IMR-90 (cell line): ENCODE measurements at regions not wholly inside any gene's neighbourhood (a gene's known extent, or its start where the extent isn't known, plus 50 kb on each side); places are given as distances from the start of the nearest gene placed in this dataset.

Experiments
- ATAC-seq: fragments of 200-7000 bp; cut with Tn5 transposase; 2 replicates; pipeline ENCODE4 v1.9.1; 2020; ENCODE audit warnings: low read depth, mild to moderate bottlenecking, moderate library complexity
- BruUV-seq: library from RNA; stranded (reverse); fragments of 400-500 nt; replicated peaks from 2 replicates; lab custom pipeline; 2021; lab: Mats Ljungman, UMichigan
- CTCF ChIA-PET: fragments of 300-600 bp; formaldehyde crosslinking; extraction: SDS; loops from one replicate; lab custom pipeline; 2021; ENCODE audit warnings: antibody characterized with exemption; lab: Yijun Ruan, JAX
- POLR2A ChIA-PET: fragments of 300-600 bp; sonication (Branson Sonifier 250); formaldehyde crosslinking; loops from one replicate; lab custom pipeline; 2022; ENCODE audit warnings: antibody characterized with exemption; ENCODE audit not compliant: unreplicated experiment; lab: Charles Lee
- DNase-seq: peaks from one replicate; pipeline ENCODE4 v3.0.0; 2013
- H2AFZ ChIP-seq: replicated peaks from 2 replicates; pipeline ENCODE3; 2013; ENCODE audit warnings: low read length, mild to moderate bottlenecking; ENCODE audit not compliant: poor library complexity
- H2AK5ac ChIP-seq: 2 replicates; pipeline ENCODE4 v1.6.1; 2013; ENCODE audit warnings: low read depth, low read length, inconsistent platforms
- H2AK9ac ChIP-seq: replicated peaks from 2 replicates; pipeline ENCODE3; 2013; ENCODE audit warnings: mild to moderate bottlenecking, low read depth, low read length, moderate library complexity; ENCODE audit not compliant: poor library complexity
- H2BK120ac ChIP-seq: 2 replicates; pipeline ENCODE4 v1.6.1; 2013; ENCODE audit warnings: low read depth, low read length, inconsistent platforms
- H2BK15ac ChIP-seq: 3 replicates; pipeline ENCODE4 v1.6.1; 2013; ENCODE audit warnings: low read depth, low read length, inconsistent platforms
- H2BK20ac ChIP-seq: 2 replicates; pipeline ENCODE4 v1.6.1; 2013; ENCODE audit warnings: low read depth, mild to moderate bottlenecking, inconsistent platforms, low read length, moderate library complexity
- H2BK5ac ChIP-seq: 2 replicates; pipeline ENCODE4 v1.6.1; 2013; ENCODE audit warnings: mild to moderate bottlenecking, low read depth, low read length, inconsistent platforms; ENCODE audit not compliant: poor library complexity, severe bottlenecking
- H3K14ac ChIP-seq: replicated peaks from 2 replicates; pipeline ENCODE4 v1.6.1; 2013; ENCODE audit warnings: low read depth, low read length, inconsistent platforms
- H3K18ac ChIP-seq: 2 replicates; pipeline ENCODE4 v1.6.1; 2013; ENCODE audit warnings: low read depth, low read length, control low read depth
- H3K23ac ChIP-seq: 2 replicates; pipeline ENCODE4 v1.6.1; 2013; ENCODE audit warnings: low read depth, low read length, inconsistent platforms
- H3K27ac ChIP-seq: 2 replicates; pipeline ENCODE4 v1.5.1; 2013; ENCODE audit warnings: mild to moderate bottlenecking, control low read depth, low read length; ENCODE audit not compliant: insufficient read depth
- H3K27me3 ChIP-seq: 2 replicates; pipeline ENCODE4 v1.6.1; 2013; ENCODE audit warnings: low read length; ENCODE audit not compliant: control insufficient read depth, insufficient read depth
- H3K36me3 ChIP-seq: 2 replicates; pipeline ENCODE4 v1.6.1; 2013; ENCODE audit warnings: low read length, mixed read lengths; ENCODE audit not compliant: control insufficient read depth, insufficient read depth
- H3K4ac ChIP-seq: 2 replicates; pipeline ENCODE4 v1.6.1; 2013; ENCODE audit warnings: low read depth, low read length, inconsistent platforms
- H3K4me1 ChIP-seq: 2 replicates; pipeline ENCODE4 v1.6.1; 2013; ENCODE audit warnings: low read length, mixed read lengths; ENCODE audit not compliant: control insufficient read depth, insufficient read depth
- H3K4me2 ChIP-seq: 2 replicates; pipeline ENCODE4 v1.6.1; 2013; ENCODE audit warnings: low read depth, mild to moderate bottlenecking, control low read depth, low read length, moderate library complexity
- H3K4me3 ChIP-seq: 2 replicates; pipeline ENCODE4 v1.5.1; 2013; ENCODE audit warnings: low read depth, mild to moderate bottlenecking, control low read depth, low read length, moderate library complexity; ENCODE audit not compliant: insufficient read depth
- H3K56ac ChIP-seq: 2 replicates; pipeline ENCODE4 v1.6.1; 2013; ENCODE audit warnings: low read length, inconsistent platforms; ENCODE audit not compliant: insufficient read depth; ENCODE audit errors: extremely low read depth
- H3K79me1 ChIP-seq, 2 experiments: 2 replicates each; pipeline ENCODE4 v1.6.1; 2013; ENCODE audit warnings: low read length in 2 of 2, inconsistent platforms in 1 of 2, low read depth in 1 of 2
- H3K9ac ChIP-seq: 2 replicates; pipeline ENCODE4 v1.6.1; 2013; ENCODE audit warnings: low read depth, low read length, control low read depth
- H3K9me1 ChIP-seq: 2 replicates; pipeline ENCODE4 v1.6.1; 2013; ENCODE audit warnings: low read length, inconsistent platforms; ENCODE audit not compliant: insufficient read depth
- H3K9me3 ChIP-seq: 2 replicates; pipeline ENCODE4 v1.6.1; 2013; ENCODE audit warnings: low read length; ENCODE audit not compliant: control insufficient read depth, insufficient read depth
- H4K20me1 ChIP-seq: 2 replicates; pipeline ENCODE4 v1.6.1; 2013; ENCODE audit warnings: low read length, inconsistent platforms; ENCODE audit not compliant: insufficient read depth
- H4K5ac ChIP-seq: 2 replicates; pipeline ENCODE4 v1.6.1; 2013; ENCODE audit warnings: mild to moderate bottlenecking, low read depth, low read length, control low read depth
- H4K8ac ChIP-seq, 2 experiments: 2 replicates each; pipeline ENCODE4 v1.6.1; 2013; ENCODE audit warnings: low read depth in 2 of 2, low read length in 2 of 2, control low read depth in 1 of 2, inconsistent platforms in 1 of 2
- H4K91ac ChIP-seq: 2 replicates; pipeline ENCODE4 v1.6.1; 2013; ENCODE audit warnings: low read depth, low read length, inconsistent platforms; ENCODE audit not compliant: insufficient read depth
- BHLHE40 ChIP-seq: fragments of 150-350 bp; IDR thresholded peaks from 2 replicates; pipeline ENCODE4 v1.6.1; 2016; ENCODE audit warnings: mild to moderate bottlenecking, low read depth, low read length
- CEBPB ChIP-seq: IDR thresholded peaks from 2 replicates; pipeline ENCODE4 v1.6.1; 2012; ENCODE audit warnings: low read depth, low read length, improper control_type of control experiment
- CHD1 ChIP-seq: IDR thresholded peaks from 2 replicates; pipeline ENCODE4 v1.6.1; 2012; ENCODE audit warnings: low read depth, low read length, improper control_type of control experiment
- FOS ChIP-seq: fragments of 150-350 bp; IDR thresholded peaks from 2 replicates; pipeline ENCODE4 v1.6.1; 2016; ENCODE audit warnings: low read depth, low read length
- MAFK ChIP-seq: IDR thresholded peaks from 2 replicates; pipeline ENCODE4 v1.6.1; 2012; ENCODE audit warnings: low read depth, low read length, improper control_type of control experiment
- MAZ ChIP-seq: IDR thresholded peaks from 2 replicates; pipeline ENCODE4 v1.6.1; 2012; ENCODE audit warnings: low read depth, mild to moderate bottlenecking, low read length, improper control_type of control experiment, moderate library complexity, borderline replicate concordance
- MXI1 ChIP-seq: IDR thresholded peaks from 2 replicates; pipeline ENCODE4 v1.6.1; 2012; ENCODE audit warnings: low read depth, mild to moderate bottlenecking, low read length, moderate library complexity, borderline replicate concordance
- NFE2L2 ChIP-seq: fragments of 150-350 bp; IDR thresholded peaks from 2 replicates; pipeline ENCODE4 v1.6.1; 2016; ENCODE audit warnings: low read depth, mild to moderate bottlenecking, low read length
- POLR2A ChIP-seq: IDR thresholded peaks from 2 replicates; pipeline ENCODE4 v1.6.1; 2012; ENCODE audit warnings: mild to moderate bottlenecking, low read depth, low read length
- RAD21 ChIP-seq: IDR thresholded peaks from 2 replicates; pipeline ENCODE4 v1.6.1; 2012; ENCODE audit warnings: low read length, improper control_type of control experiment
- RCOR1 ChIP-seq: IDR thresholded peaks from 2 replicates; pipeline ENCODE4 v1.6.1; 2012; ENCODE audit warnings: mild to moderate bottlenecking, low read length, improper control_type of control experiment; ENCODE audit not compliant: insufficient replicate concordance
- RFX5 ChIP-seq: IDR thresholded peaks from 2 replicates; pipeline ENCODE4 v1.8.0; 2012; ENCODE audit warnings: low read depth, mild to moderate bottlenecking, low read length, moderate library complexity
- SMC3 ChIP-seq: fragments of 150-350 bp; IDR thresholded peaks from 2 replicates; pipeline ENCODE4 v1.6.1; 2016; ENCODE audit warnings: low read depth, mild to moderate bottlenecking, antibody characterized with exemption, low read length, moderate library complexity
- WGBS, 2 experiments: methylation state at CpG; one replicate each; pipeline versions ENCODE4 v1.1.5 to v1.1.7; 2013; ENCODE audit warnings: missing lambda C conversion rate in 2 of 2; ENCODE audit not compliant: insufficient read length in 1 of 2; ENCODE audit errors: extremely low coverage in 2 of 2; 5-methylcytosine and 5-hydroxymethylcytosine counted together
- dilution Hi-C: fragments of 300-500 bp; cut with HindIII; formaldehyde crosslinking; loops from one replicate; pipeline ENCODE4 v1.14.3; 2018; ENCODE audit warnings: low sequenced_read_pairs; ENCODE audit not compliant: unreplicated experiment
- in situ Hi-C: fragments of 300-500 bp; cut with MboI; formaldehyde crosslinking; loops from 3 replicates; pipeline ENCODE4 v1.14.3; 2019; ENCODE audit warnings: low sequenced_read_pairs, inconsistent platforms, mixed read lengths
- intact Hi-C: fragments of 100-400 bp; cut with micrococcal nuclease; formaldehyde crosslinking; loops from 2 replicates; pipeline ENCODE4 v1.10.0; 2022
- TF ChIP-seq, protein P1 (sequence below): fragments of 150-350 bp; IDR thresholded peaks from 2 replicates; pipeline ENCODE4 v1.6.1; 2017; ENCODE audit warnings: mild to moderate bottlenecking, antibody characterized with exemption, low read length, low read depth
- TF ChIP-seq, protein P2 (sequence below): fragments of 150-350 bp; IDR thresholded peaks from 2 replicates; pipeline ENCODE4 v1.6.1; 2016; ENCODE audit warnings: low read depth, mild to moderate bottlenecking, low read length, moderate library complexity, borderline replicate concordance
- TF ChIP-seq, protein P3 (sequence below): conservative IDR thresholded peaks from 2 replicates; pipeline ENCODE4 v1.5.1; 2012; ENCODE audit warnings: mild to moderate bottlenecking, low read depth, low read length, improper control_type of control experiment

DNA sequence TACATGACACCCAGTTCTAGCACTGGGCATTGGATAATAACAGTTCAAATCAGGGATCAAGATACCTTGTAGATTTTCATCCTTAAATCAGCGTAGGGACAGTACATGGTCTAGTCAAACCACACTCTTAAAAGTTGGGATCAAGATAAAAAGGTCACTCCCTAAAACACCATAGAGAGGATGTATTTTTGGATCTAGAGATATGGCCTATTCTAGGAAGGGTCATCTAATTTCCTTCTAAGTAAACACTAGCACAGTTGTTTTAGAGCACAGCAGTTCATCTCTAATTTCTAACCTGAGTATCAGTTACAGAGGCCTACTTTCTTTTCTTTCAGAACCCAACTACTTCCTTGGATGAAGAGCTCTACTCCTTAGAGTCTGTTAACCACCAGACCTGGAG lies 166.4 kb upstream of the GRIN3A start:
- in situ Hi-C loops: no loop called here
- no TSS peak for BruUV-seq
- WGBS, 2 experiments: no CpG with 5 or more reads among the region's 1 CpG
- ChIA-PET POLR2A (no interaction called here), CTCF (no interaction called here)
- no peak overlapping the region for H3K23ac ChIP-seq
- H2AK9ac ChIP-seq: no peak overlapping the region
- H3K79me1 ChIP-seq: no peaks in the 10 kb centered on the region
- H3K4ac ChIP-seq: no peak overlapping the region
- no peak overlapping the region for H3K14ac ChIP-seq
- H3K36me3 ChIP-seq: no peaks in the 10 kb centered on the region
- no peak overlapping the region for H2AK5ac ChIP-seq
- H4K5ac ChIP-seq: no peak overlapping the region
- no peak for TF ChIP-seq FOS
- TF ChIP-seq, protein P1, sequence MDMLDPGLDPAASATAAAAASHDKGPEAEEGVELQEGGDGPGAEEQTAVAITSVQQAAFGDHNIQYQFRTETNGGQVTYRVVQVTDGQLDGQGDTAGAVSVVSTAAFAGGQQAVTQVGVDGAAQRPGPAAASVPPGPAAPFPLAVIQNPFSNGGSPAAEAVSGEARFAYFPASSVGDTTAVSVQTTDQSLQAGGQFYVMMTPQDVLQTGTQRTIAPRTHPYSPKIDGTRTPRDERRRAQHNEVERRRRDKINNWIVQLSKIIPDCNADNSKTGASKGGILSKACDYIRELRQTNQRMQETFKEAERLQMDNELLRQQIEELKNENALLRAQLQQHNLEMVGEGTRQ: no peak
- no peak for TF ChIP-seq CEBPB
- TF ChIP-seq BHLHE40: no peak
- TF ChIP-seq RAD21: no peak
- no peak for TF ChIP-seq RFX5
- TF ChIP-seq POLR2A: no peak
- no peak for TF ChIP-seq MAFK
- no peak for TF ChIP-seq RCOR1
- TF ChIP-seq NFE2L2: no peak
- TF ChIP-seq, protein P2, sequence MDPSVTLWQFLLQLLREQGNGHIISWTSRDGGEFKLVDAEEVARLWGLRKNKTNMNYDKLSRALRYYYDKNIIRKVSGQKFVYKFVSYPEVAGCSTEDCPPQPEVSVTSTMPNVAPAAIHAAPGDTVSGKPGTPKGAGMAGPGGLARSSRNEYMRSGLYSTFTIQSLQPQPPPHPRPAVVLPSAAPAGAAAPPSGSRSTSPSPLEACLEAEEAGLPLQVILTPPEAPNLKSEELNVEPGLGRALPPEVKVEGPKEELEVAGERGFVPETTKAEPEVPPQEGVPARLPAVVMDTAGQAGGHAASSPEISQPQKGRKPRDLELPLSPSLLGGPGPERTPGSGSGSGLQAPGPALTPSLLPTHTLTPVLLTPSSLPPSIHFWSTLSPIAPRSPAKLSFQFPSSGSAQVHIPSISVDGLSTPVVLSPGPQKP: no peak
- TF ChIP-seq, protein P3, sequence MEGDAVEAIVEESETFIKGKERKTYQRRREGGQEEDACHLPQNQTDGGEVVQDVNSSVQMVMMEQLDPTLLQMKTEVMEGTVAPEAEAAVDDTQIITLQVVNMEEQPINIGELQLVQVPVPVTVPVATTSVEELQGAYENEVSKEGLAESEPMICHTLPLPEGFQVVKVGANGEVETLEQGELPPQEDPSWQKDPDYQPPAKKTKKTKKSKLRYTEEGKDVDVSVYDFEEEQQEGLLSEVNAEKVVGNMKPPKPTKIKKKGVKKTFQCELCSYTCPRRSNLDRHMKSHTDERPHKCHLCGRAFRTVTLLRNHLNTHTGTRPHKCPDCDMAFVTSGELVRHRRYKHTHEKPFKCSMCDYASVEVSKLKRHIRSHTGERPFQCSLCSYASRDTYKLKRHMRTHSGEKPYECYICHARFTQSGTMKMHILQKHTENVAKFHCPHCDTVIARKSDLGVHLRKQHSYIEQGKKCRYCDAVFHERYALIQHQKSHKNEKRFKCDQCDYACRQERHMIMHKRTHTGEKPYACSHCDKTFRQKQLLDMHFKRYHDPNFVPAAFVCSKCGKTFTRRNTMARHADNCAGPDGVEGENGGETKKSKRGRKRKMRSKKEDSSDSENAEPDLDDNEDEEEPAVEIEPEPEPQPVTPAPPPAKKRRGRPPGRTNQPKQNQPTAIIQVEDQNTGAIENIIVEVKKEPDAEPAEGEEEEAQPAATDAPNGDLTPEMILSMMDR: no peak
- TF ChIP-seq MAZ: no peak
- no peak for TF ChIP-seq MXI1
- TF ChIP-seq SMC3: no peak
- no peak for TF ChIP-seq CHD1
- H3K27me3 ChIP-seq: no peaks in the 10 kb centered on the region
- DNase-seq (no peak), ATAC-seq (no peak)
- dilution Hi-C loops: no loop called here
- no peak overlapping the region for H2AFZ ChIP-seq
- H4K20me1 ChIP-seq: no peaks in the 10 kb centered on the region
- H3K9me3 ChIP-seq: peaks cover 10% of the 10 kb centered on the region
- H2BK20ac ChIP-seq: no peak overlapping the region
- H3K4me3 ChIP-seq: no peak overlapping the region
- no peak overlapping the region for H4K91ac ChIP-seq
- no peak overlapping the region for H3K27ac ChIP-seq
- no peaks in the 10 kb centered on the region for H3K9me1 ChIP-seq
- H3K18ac ChIP-seq: no peak overlapping the region
- H4K8ac ChIP-seq: no peak overlapping the region
- intact Hi-C loops: no loop called here
- H2BK5ac ChIP-seq: no peak overlapping the region
- no peak overlapping the region for H2BK120ac ChIP-seq
- no peak overlapping the region for H3K4me2 ChIP-seq
- H2BK15ac ChIP-seq: no peak overlapping the region
- H3K4me1 ChIP-seq: no peaks in the 10 kb centered on the region
- no peak overlapping the region for H3K56ac ChIP-seq
- no peak overlapping the region for H3K9ac ChIP-seq
